ENCODE measurements at regions not wholly inside any gene's neighbourhood (a gene's known extent, or its start where the extent isn't known, plus 50 kb on each side); places are given as distances from the start of the nearest gene placed in this dataset.

DNA sequence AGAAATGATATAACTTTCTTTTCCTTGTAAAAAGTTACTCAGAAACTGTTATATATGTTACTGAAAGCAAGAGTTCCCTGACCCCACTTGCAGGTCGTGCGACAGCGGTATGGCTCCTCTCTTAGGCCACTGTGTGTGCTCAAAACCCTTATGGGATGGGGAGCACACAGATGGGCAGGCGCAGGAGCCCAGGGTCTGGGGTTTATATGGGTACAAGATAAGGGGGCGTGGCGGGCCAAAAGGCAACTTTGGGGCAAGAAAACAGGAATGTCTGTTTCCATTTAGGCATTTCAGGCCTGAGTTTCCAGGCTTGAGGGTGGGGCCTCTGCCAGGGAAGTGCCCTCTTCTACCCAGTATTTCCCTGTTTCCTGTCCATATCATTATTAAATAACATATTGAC, 736.5 kb downstream of the VGLL3 start:
- Histone ChIP-seq H4K20me1 (ENCODE audit: low read depth, low read length) (no peaks in the 10 kb centered on the region), H3K79me2 (ENCODE audit: insufficient read depth, low read length) (no peaks in the 10 kb centered on the region), H3F3A (ENCODE audit: insufficient read depth) (no peaks in the 10 kb centered on the region), H3K9me2 (replicated peaks; ENCODE audit: insufficient read depth, low read length) (no peaks in the 10 kb centered on the region), H3K36me3 (ENCODE audit: low read length) (no peaks in the 10 kb centered on the region), H3K9ac (ENCODE audit: low read length) (no peak overlapping the region), H3K9me3 (ENCODE audit: insufficient read depth, low read length) (no peaks in the 10 kb centered on the region), H3K27me3 (ENCODE audit: low read length) (no peaks in the 10 kb centered on the region), H3K27ac (ENCODE audit: low read depth, low read length) (no peak overlapping the region), H3K4me2 (ENCODE audit: low read depth, low read length, poor library complexity, severe bottlenecking) (no peak overlapping the region), H2AFZ (ENCODE audit: low read depth, low read length, severe bottlenecking) (no peak overlapping the region), H3K4me3 (ENCODE audit: insufficient read depth, low read length, poor library complexity, severe bottlenecking) (no peak overlapping the region)
- TF ChIP-seq EZH2phosphoT487 (conservative IDR thresholded peaks at IDR 0.05; ENCODE audit: low read length): no peak
- TF ChIP-seq, protein P1, sequence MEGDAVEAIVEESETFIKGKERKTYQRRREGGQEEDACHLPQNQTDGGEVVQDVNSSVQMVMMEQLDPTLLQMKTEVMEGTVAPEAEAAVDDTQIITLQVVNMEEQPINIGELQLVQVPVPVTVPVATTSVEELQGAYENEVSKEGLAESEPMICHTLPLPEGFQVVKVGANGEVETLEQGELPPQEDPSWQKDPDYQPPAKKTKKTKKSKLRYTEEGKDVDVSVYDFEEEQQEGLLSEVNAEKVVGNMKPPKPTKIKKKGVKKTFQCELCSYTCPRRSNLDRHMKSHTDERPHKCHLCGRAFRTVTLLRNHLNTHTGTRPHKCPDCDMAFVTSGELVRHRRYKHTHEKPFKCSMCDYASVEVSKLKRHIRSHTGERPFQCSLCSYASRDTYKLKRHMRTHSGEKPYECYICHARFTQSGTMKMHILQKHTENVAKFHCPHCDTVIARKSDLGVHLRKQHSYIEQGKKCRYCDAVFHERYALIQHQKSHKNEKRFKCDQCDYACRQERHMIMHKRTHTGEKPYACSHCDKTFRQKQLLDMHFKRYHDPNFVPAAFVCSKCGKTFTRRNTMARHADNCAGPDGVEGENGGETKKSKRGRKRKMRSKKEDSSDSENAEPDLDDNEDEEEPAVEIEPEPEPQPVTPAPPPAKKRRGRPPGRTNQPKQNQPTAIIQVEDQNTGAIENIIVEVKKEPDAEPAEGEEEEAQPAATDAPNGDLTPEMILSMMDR (IDR thresholded peaks at IDR 0.05; ENCODE audit: insufficient read depth, low read length, poor library complexity, severe bottlenecking): no peak

DNA sequence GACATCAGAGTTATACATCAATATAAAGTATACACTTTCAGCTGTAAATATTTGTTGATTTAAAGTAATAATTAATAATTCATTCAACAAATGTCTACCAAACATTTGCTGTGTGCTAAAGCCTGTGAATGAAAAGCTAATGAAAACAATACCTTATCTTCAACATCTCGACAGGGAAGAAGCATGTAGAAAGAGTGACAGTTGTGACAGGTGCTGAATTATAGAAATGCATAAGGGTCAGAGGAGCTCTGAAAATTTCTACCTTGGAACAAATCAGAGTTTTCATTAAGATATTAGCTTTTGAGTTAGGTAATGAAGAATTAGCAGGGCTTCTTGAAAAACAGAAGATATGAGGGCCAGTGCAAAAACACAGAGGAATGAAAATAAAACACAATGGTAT, 739.2 kb downstream of the VGLL3 start:
- no peaks in the 10 kb centered on the region for H3K9me3 ChIP-seq (ENCODE audit: insufficient read depth, low read length)
- no peaks in the 10 kb centered on the region for H3K79me2 ChIP-seq (ENCODE audit: insufficient read depth, low read length)
- TF ChIP-seq, protein P1 (IDR thresholded peaks at IDR 0.05; ENCODE audit: insufficient read depth, low read length, poor library complexity, severe bottlenecking): no peak
- TF ChIP-seq EZH2phosphoT487 (conservative IDR thresholded peaks at IDR 0.05; ENCODE audit: low read length): no peak
- no peaks in the 10 kb centered on the region for H3F3A ChIP-seq (ENCODE audit: insufficient read depth)
- no peaks in the 10 kb centered on the region for H4K20me1 ChIP-seq (ENCODE audit: low read depth, low read length)
- no peaks in the 10 kb centered on the region for H3K36me3 ChIP-seq (ENCODE audit: low read length)
- no peak overlapping the region for H3K9ac ChIP-seq (ENCODE audit: low read length)
- H3K27ac ChIP-seq (ENCODE audit: low read depth, low read length): no peak overlapping the region
- H3K9me2 ChIP-seq (replicated peaks; ENCODE audit: insufficient read depth, low read length): no peaks in the 10 kb centered on the region
- no peak overlapping the region for H2AFZ ChIP-seq (ENCODE audit: low read depth, low read length, severe bottlenecking)
- H3K4me3 ChIP-seq (ENCODE audit: insufficient read depth, low read length, poor library complexity, severe bottlenecking): no peak overlapping the region
- H3K27me3 ChIP-seq (ENCODE audit: low read length): no peaks in the 10 kb centered on the region
- H3K4me2 ChIP-seq (ENCODE audit: low read depth, low read length, poor library complexity, severe bottlenecking): no peak overlapping the region

DNA sequence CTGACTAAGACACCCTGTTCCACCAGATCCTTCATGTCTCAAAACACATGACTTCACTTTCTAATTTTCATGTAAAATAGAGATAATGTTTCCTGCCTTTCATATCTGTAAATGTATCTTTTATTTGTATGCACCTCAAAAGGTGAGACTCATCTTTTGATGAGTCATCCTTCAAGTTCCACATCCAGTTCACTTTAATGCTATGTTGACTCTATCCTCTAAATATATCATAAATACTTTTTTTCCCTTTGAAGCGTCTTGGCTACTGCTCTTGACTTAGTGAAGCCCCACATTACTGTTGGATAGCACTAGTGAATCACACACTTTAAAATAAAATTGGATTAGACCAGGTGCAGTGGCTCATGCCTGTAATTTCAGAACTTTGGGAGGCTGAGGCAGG, 741.1 kb downstream of the VGLL3 start:
- H3K36me3 ChIP-seq (ENCODE audit: low read length): no peaks in the 10 kb centered on the region
- no peak overlapping the region for H3K27ac ChIP-seq (ENCODE audit: low read depth, low read length)
- H3K9ac ChIP-seq (ENCODE audit: low read length): no peak overlapping the region
- no peaks in the 10 kb centered on the region for H3K9me2 ChIP-seq (replicated peaks; ENCODE audit: insufficient read depth, low read length)
- H4K20me1 ChIP-seq (ENCODE audit: low read depth, low read length): no peaks in the 10 kb centered on the region
- no peaks in the 10 kb centered on the region for H3K79me2 ChIP-seq (ENCODE audit: insufficient read depth, low read length)
- H2AFZ ChIP-seq (ENCODE audit: low read depth, low read length, severe bottlenecking): no peak overlapping the region
- TF ChIP-seq EZH2phosphoT487 (conservative IDR thresholded peaks at IDR 0.05; ENCODE audit: low read length): no peak
- TF ChIP-seq, protein P1 (IDR thresholded peaks at IDR 0.05; ENCODE audit: insufficient read depth, low read length, poor library complexity, severe bottlenecking): no peak
- no peak overlapping the region for H3K4me3 ChIP-seq (ENCODE audit: insufficient read depth, low read length, poor library complexity, severe bottlenecking)
- H3K4me2 ChIP-seq (ENCODE audit: low read depth, low read length, poor library complexity, severe bottlenecking): no peak overlapping the region
- H3F3A ChIP-seq (ENCODE audit: insufficient read depth): no peaks in the 10 kb centered on the region
- H3K9me3 ChIP-seq (ENCODE audit: insufficient read depth, low read length): no peaks in the 10 kb centered on the region
- H3K27me3 ChIP-seq (ENCODE audit: low read length): no peaks in the 10 kb centered on the region
